ENCODE measurements at regions not wholly inside any gene's neighbourhood (a gene's known extent, or its start where the extent isn't known, plus 50 kb on each side); places are given as distances from the start of the nearest gene placed in this dataset.
"Not testable (repeated sequence)": the region's sequence is repeated elsewhere in the genome, so short reads cannot be mapped to it uniquely, and the experiment has no call there.

DNA sequence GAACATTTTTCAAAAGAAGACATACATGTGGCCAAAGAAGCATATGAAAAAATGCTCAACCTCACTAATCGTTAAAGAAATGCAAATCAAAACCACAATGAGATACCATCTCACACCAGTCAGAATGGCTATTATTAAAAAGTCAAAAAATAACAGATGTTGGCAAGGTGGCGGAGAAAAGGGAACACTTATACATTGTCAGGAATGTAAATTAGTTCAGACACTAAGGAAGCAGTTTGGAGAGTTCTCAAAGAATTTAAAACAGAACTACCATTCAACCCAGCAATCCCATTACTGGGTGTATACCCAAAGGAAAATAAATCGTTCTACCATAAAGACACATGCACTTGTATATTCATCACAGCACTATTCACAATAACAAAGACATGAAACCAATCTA is 106.9 kb downstream of the APTX start:
- DNase-seq, result not testable (repeated sequence)

- DNase-seq, result no peak
These were observed 102.2 kb downstream of the APTX start for GRCh38 chr9:32899181-32899580.

DNA sequence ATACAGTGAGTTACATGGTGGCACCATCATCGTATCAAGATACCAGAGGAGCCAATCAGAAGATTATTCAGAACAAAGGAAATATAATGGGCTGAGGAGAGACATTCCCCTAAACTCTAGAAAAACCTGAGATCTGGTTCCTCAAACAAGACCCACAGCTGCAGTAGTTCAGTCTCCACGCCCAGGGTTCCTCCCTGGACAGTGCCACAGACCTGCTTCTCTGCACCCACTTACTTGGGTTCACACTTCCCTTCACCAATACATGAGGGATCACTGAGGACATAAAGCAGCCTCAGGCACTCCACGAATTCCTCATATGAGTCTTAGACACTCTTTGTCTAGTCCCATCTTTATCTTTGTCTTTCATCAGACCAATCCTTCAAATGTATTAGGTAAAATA is 101.7 kb downstream of the APTX start:
- no peak for DNase-seq

GRCh38 chr9:32906213-32906612 is 95.2 kb downstream of the APTX start:
- peak; percentile 33 for DNase-seq

- DNase-seq, result no peak
These were observed 85.6 kb downstream of the APTX start for GRCh38 chr9:32915802-32916201.

DNA sequence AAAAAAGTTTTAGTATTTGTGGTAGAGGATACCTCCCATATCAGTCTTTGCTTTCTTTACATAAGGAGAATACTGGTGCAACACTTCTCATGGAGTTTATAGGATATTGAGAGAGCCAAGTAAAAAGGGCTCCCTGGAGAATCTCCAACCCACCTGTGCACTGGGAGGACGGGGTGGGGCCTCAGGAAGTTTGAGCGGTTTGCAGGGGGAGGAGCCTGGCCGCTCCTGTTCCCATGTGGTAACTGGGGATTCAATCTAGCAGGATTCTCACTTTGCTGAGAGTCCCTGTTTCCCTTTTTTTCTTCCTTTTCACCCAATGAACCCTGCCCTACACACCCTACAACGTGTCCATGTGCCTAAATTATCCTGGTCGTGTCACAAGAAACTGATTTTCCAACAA is 82.8 kb downstream of the APTX start:
- no peak for DNase-seq
